ENCODE measurements at regions not wholly inside any gene's neighbourhood (a gene's known extent, or its start where the extent isn't known, plus 50 kb on each side); places are given as distances from the start of the nearest gene placed in this dataset.

GRCh38 chr11:13143486-13144297 lies 133.9 kb upstream of the BMAL1 start (continued):
- TF ChIP-seq ZNF404 (tag by site-specific recombination; IDR thresholded peaks at IDR 0.05) (no peak), ZNF704 (tag by site-specific recombination; IDR thresholded peaks at IDR 0.05) (no peak), ZNF214 (tag by site-specific recombination; IDR thresholded peaks at IDR 0.05; ENCODE audit: borderline replicate concordance) (no peak), ZBTB6 (tag by site-specific recombination; IDR thresholded peaks at IDR 0.05) (no peak), ZNF610 (tag by site-specific recombination; IDR thresholded peaks at IDR 0.05; ENCODE audit: borderline replicate concordance) (no peak), MYNN (tag by site-specific recombination; IDR thresholded peaks at IDR 0.05; ENCODE audit: borderline replicate concordance) (no peak), ZBTB44 (tag by site-specific recombination; IDR thresholded peaks at IDR 0.05) (no peak), ZSCAN23 (tag by site-specific recombination; IDR thresholded peaks at IDR 0.05) (no peak), ZNF221 (tag by site-specific recombination; IDR thresholded peaks at IDR 0.05; ENCODE audit: borderline replicate concordance) (no peak)

- H3K4me1 ChIP-seq (ENCODE audit: control insufficient read depth, insufficient read depth, low read length): no peaks in the 10 kb centered on the region
- H3K4me3 ChIP-seq (ENCODE audit: low read depth, low read length): no peak overlapping the region
- ChIA-PET CTCF (interaction anchor here (0.7 to 1.0 kb wide), 2 partner anchors 143 to 175 kb away, joined by 3 to 6 read pairs; no protein-coding TSS in a partner anchor), POLR2A (no interaction called here)
- no peak for TF ChIP-seq CTCF (tag by site-specific recombination; IDR thresholded peaks at IDR 0.05)
- TF ChIP-seq ZNF670 (tag by site-specific recombination; IDR thresholded peaks at IDR 0.05; ENCODE audit: low read depth): no peak
- no peak for TF ChIP-seq ATF2 (tag by site-specific recombination; IDR thresholded peaks at IDR 0.05; ENCODE audit: low read depth)
- no peak for TF ChIP-seq KLF10 (tag by site-specific recombination; IDR thresholded peaks at IDR 0.05)
- TF ChIP-seq MYNN (tag by site-specific recombination; IDR thresholded peaks at IDR 0.05; ENCODE audit: borderline replicate concordance): no peak
- TF ChIP-seq ZNF114 (tag by site-specific recombination; IDR thresholded peaks at IDR 0.05): no peak
- no peak for TF ChIP-seq ZNF214 (tag by site-specific recombination; IDR thresholded peaks at IDR 0.05; ENCODE audit: borderline replicate concordance)
- no peak for TF ChIP-seq ZNF658 (tag by site-specific recombination; IDR thresholded peaks at IDR 0.05)
- TF ChIP-seq ZNF280C (tag by site-specific recombination; IDR thresholded peaks at IDR 0.05): no peak
- TF ChIP-seq TSHZ1 (tag by site-specific recombination; IDR thresholded peaks at IDR 0.05; ENCODE audit: borderline replicate concordance): no peak
- no peak for TF ChIP-seq ZNF169 (tag by site-specific recombination; IDR thresholded peaks at IDR 0.05)
- TF ChIP-seq ZNF132 (tag by site-specific recombination; IDR thresholded peaks at IDR 0.05; ENCODE audit: borderline replicate concordance): no peak
- TF ChIP-seq ZNF10 (tag by site-specific recombination; IDR thresholded peaks at IDR 0.05): no peak
- TF ChIP-seq KLF7 (tag by site-specific recombination; IDR thresholded peaks at IDR 0.05; ENCODE audit: borderline replicate concordance): no peak
- no peak overlapping the region for H3K27ac ChIP-seq (ENCODE audit: extremely low read depth, low read depth, low read length)
- no peaks in the 10 kb centered on the region for H3K9me3 ChIP-seq (ENCODE audit: control insufficient read depth, insufficient read depth, low read depth, low read length)
- H3K36me3 ChIP-seq (ENCODE audit: control insufficient read depth in 2 of 2, insufficient read depth in 1 of 2, low read length in 2 of 2): no peaks in the 10 kb centered on the region
Observed at GRCh38 chr11:13145461-13145860, 132.1 kb upstream of the BMAL1 start.

All from HEK293 (cell line).